ENCODE measurements at regions not wholly inside any gene's neighbourhood (a gene's known extent, or its start where the extent isn't known, plus 50 kb on each side); places are given as distances from the start of the nearest gene placed in this dataset.

DNA sequence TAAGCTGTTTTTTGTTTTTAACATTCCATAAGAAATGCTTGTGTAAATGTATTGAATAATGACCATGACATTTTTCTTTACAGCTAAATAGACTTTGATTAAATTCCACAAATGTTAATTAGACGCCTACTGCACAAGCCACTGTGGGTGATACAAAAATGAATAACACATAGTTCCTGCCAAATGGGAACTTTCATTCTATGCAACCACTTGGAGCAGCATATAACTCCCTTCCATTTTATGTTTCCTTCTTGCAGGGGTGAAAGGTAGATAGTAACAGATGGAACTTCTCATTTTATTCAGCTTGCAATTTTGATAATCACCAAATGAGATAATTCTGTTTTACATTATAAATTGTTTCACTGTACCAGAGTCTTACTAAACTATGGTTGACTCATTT lies 70.0 kb upstream of the THUMPD2 start:
- peaks cover 0 to 9% (median 0%) of the 10 kb centered on the region in 5 donors for H3K4me1 ChIP-seq (ENCODE audit: control insufficient read depth in 5 of 5, insufficient read depth in 5 of 5, low read length in 5 of 5)
- DNase-seq, result no peak
- no peak overlapping the region for H3K4me3 ChIP-seq
- H3K9me3 ChIP-seq (ENCODE audit: control insufficient read depth in 4 of 4, insufficient read depth in 3 of 4, low read length in 3 of 4), result peaks cover 0 to 3% (median 0%) of the 10 kb centered on the region in 4 donors
- H3K27me3 ChIP-seq (ENCODE audit: control insufficient read depth in 3 of 3, insufficient read depth in 3 of 3, low read length in 2 of 3), result no peaks in the 10 kb centered on the region
- no peak overlapping the region for H3K9ac ChIP-seq (ENCODE audit: insufficient read depth in 1 of 2, low read length in 2 of 2)
- WGBS, 2 donors, result 85 to 96% methylated on average over 1 of the region's 1 CpG
- no peaks in the 10 kb centered on the region for H3K36me3 ChIP-seq (ENCODE audit: control insufficient read depth in 4 of 4, insufficient read depth in 4 of 4, low read length in 4 of 4)
- no peak for ATAC-seq (ENCODE audit: insufficient read depth, low FRiP score)
- no peak overlapping the region for H3K27ac ChIP-seq (ENCODE audit: low read depth in 1 of 2, low read length in 1 of 2)
- TF ChIP-seq, protein P1, sequence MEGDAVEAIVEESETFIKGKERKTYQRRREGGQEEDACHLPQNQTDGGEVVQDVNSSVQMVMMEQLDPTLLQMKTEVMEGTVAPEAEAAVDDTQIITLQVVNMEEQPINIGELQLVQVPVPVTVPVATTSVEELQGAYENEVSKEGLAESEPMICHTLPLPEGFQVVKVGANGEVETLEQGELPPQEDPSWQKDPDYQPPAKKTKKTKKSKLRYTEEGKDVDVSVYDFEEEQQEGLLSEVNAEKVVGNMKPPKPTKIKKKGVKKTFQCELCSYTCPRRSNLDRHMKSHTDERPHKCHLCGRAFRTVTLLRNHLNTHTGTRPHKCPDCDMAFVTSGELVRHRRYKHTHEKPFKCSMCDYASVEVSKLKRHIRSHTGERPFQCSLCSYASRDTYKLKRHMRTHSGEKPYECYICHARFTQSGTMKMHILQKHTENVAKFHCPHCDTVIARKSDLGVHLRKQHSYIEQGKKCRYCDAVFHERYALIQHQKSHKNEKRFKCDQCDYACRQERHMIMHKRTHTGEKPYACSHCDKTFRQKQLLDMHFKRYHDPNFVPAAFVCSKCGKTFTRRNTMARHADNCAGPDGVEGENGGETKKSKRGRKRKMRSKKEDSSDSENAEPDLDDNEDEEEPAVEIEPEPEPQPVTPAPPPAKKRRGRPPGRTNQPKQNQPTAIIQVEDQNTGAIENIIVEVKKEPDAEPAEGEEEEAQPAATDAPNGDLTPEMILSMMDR (IDR thresholded peaks at IDR 0.05; ENCODE audit: control extremely low read depth, extremely low read depth), result no peak

DNA sequence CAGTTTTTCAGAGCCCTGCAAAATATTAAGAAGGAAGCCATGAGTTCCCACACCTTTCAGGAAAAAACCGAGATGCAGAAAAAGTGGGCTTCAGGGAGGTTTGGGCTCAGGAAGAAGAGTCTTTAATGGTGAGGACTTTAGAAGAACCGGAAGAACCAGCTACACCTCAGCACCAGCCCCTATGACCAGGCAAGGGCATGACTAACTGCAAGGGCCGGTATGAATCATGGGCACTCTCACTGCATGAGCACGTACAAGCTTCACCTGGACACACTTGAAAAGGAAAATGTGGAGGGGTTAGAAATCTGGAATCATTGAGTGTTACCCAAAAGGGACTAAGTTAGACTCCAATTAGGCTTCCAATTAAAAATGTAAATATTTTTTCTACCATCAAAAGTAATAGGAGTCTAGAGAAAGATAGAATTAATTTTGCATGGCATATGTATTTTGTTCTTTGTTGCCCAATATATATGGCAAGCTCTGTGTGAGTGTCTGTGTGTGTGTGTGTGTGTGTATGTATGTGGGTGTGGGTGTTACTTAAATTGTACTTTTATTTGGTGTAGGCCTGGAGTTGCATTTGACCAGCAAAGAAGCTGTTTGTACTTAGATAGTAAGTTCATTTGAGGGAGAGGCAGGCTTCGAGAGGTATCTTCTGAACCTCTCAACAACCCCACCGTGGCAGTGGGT lies 66.5 kb upstream of the THUMPD2 start:
- H3K9me3 ChIP-seq (ENCODE audit: control insufficient read depth in 4 of 4, insufficient read depth in 3 of 4, low read length in 3 of 4), result peaks cover 0 to 3% (median 0%) of the 10 kb centered on the region in 4 donors
- WGBS, 2 donors, result 77 to 85% methylated on average over 6 of the region's 6 CpGs
- no peak overlapping the region for H3K27ac ChIP-seq (ENCODE audit: low read depth in 1 of 2, low read length in 1 of 2)
- H3K4me3 ChIP-seq, result no peak overlapping the region
- no peaks in the 10 kb centered on the region for H3K36me3 ChIP-seq (ENCODE audit: control insufficient read depth in 4 of 4, insufficient read depth in 4 of 4, low read length in 4 of 4)
- DNase-seq, result no peak
- H3K4me1 ChIP-seq (ENCODE audit: control insufficient read depth in 5 of 5, insufficient read depth in 5 of 5, low read length in 5 of 5), result no peaks in the 10 kb centered on the region
- ATAC-seq (ENCODE audit: insufficient read depth, low FRiP score), result no peak
- H3K27me3 ChIP-seq (ENCODE audit: control insufficient read depth in 3 of 3, insufficient read depth in 3 of 3, low read length in 2 of 3), result no peaks in the 10 kb centered on the region
- no peak overlapping the region for H3K9ac ChIP-seq (ENCODE audit: insufficient read depth in 1 of 2, low read length in 2 of 2)
- TF ChIP-seq, protein P1 (IDR thresholded peaks at IDR 0.05; ENCODE audit: control extremely low read depth, extremely low read depth), result no peak

DNA sequence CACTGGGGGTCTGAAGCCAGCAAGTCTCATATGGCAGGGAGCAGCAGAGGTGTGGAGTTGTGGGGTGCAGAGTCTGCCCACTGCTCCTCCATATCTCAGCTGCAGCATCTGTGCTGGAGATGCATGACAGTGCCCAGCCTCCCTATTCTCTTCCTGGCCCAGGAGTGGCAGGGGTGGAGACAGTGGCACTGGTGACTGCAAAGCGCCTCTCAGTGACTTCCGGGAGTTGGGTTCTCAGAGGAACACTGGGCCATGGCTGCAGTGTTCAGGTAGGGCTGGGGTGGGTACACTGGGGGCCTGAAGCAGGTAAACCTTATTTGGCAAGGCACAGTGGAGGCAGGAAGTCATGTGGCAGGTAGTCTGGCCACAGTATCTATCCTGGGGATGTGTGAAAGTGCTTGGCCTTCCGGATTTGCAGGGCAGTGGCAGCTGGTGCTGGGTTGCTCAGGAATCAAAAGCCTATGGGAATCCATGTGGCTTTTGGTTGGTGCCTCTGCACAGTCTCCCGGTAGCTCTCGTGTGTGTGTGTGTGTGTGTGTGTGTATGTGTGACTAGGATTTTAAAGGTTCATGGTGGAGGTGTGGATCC lies 60.3 kb upstream of the THUMPD2 start:
- TF ChIP-seq, protein P1 (IDR thresholded peaks at IDR 0.05; ENCODE audit: control extremely low read depth, extremely low read depth), result no peak
- H3K4me3 ChIP-seq, result no peak overlapping the region
- no peak for ATAC-seq (ENCODE audit: insufficient read depth, low FRiP score)
- no peaks in the 10 kb centered on the region for H3K4me1 ChIP-seq (ENCODE audit: control insufficient read depth in 5 of 5, insufficient read depth in 5 of 5, low read length in 5 of 5)
- no peak overlapping the region for H3K9ac ChIP-seq (ENCODE audit: insufficient read depth in 1 of 2, low read length in 2 of 2)
- no peaks in the 10 kb centered on the region for H3K36me3 ChIP-seq (ENCODE audit: control insufficient read depth in 4 of 4, insufficient read depth in 4 of 4, low read length in 4 of 4)
- WGBS, 2 donors, result 78 to 88% methylated on average over 5 of the region's 5 CpGs
- no peaks in the 10 kb centered on the region for H3K27me3 ChIP-seq (ENCODE audit: control insufficient read depth in 3 of 3, insufficient read depth in 3 of 3, low read length in 2 of 3)
- DNase-seq, result no peak
- peaks cover 0 to 5% (median 2%) of the 10 kb centered on the region in 4 donors for H3K9me3 ChIP-seq (ENCODE audit: control insufficient read depth in 4 of 4, insufficient read depth in 3 of 4, low read length in 3 of 4)
- no peak overlapping the region for H3K27ac ChIP-seq (ENCODE audit: low read depth in 1 of 2, low read length in 1 of 2)

Data from lung (tissue), 11 donors.